ENCODE measurements at regions not wholly inside any gene's neighbourhood (a gene's known extent, or its start where the extent isn't known, plus 50 kb on each side); places are given as distances from the start of the nearest gene placed in this dataset.

DNA sequence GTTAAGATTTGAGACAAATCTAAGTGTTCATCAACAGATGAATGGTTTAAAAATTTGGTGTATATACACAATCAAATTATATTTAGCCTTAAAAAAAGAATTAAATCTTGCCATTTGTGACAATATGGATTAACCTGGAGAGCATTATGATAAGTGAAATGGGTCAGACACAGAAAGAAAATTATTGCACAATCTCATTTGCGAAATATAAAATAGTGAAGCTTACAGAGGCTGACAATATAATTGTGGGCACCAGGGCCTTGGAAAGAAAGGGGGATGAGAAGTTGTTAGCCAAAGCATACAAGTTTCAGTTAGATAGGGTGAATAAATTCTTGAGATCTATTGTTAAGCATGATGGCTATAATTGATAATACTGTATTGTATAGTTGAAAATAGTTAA lies 883.0 kb downstream of the TECRL start:
- H3K27ac ChIP-seq (ENCODE audit: low read depth in 1 of 3, low read length in 2 of 3), result no peak overlapping the region
- no peaks in the 10 kb centered on the region for H3K36me3 ChIP-seq (ENCODE audit: control insufficient read depth in 3 of 3, insufficient read depth in 2 of 3, low read depth in 1 of 3, low read length in 3 of 3)
- WGBS, 3 donors, result 86 to 97% (median 89%) methylated on average over 1 of the region's 1 CpG
- peaks cover 0 to 3% of the 10 kb centered on the region in 2 donors for H3K9me3 ChIP-seq (ENCODE audit: control insufficient read depth in 2 of 2, insufficient read depth in 1 of 2, low read depth in 1 of 2, low read length in 1 of 2)
- no peak overlapping the region for H3K4me3 ChIP-seq (ENCODE audit: low read depth in 1 of 3, low read length in 3 of 3)
- H3K27me3 ChIP-seq (ENCODE audit: control insufficient read depth in 3 of 3, insufficient read depth in 3 of 3, low read length in 3 of 3), result no peaks in the 10 kb centered on the region
- no peaks in the 10 kb centered on the region for H3K4me1 ChIP-seq (ENCODE audit: control insufficient read depth in 3 of 3, insufficient read depth in 2 of 3, low read depth in 1 of 3, low read length in 2 of 3)
- DNase-seq, result no peak
- FAIRE-seq, result no peak

DNA sequence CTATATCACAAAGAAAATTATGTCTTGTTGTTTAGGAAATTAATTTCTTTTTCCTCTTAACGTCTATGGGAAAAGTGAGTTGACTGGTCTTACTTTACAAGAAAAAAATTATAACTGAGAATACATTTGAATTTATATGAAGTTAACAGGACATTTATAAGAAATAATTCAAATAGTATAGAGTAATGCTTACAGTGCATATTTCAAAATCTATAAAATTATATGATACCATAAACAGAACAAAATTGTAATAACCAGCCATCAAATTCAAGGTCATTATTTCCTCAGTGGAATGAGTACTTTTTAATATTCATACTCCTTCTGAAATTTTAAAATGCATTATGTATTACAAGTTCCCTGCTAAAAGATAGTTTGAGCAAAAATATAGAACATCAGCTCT lies 884.5 kb downstream of the TECRL start:
- H3K27me3 ChIP-seq (ENCODE audit: control insufficient read depth in 3 of 3, insufficient read depth in 3 of 3, low read length in 3 of 3), result no peaks in the 10 kb centered on the region
- H3K9me3 ChIP-seq (ENCODE audit: control insufficient read depth in 2 of 2, insufficient read depth in 1 of 2, low read depth in 1 of 2, low read length in 1 of 2), result peaks cover 0 to 7% of the 10 kb centered on the region in 2 donors
- no peak for DNase-seq
- no peak overlapping the region for H3K4me3 ChIP-seq (ENCODE audit: low read depth in 1 of 3, low read length in 3 of 3)
- H3K4me1 ChIP-seq (ENCODE audit: control insufficient read depth in 3 of 3, insufficient read depth in 2 of 3, low read depth in 1 of 3, low read length in 2 of 3), result no peaks in the 10 kb centered on the region
- 60 to 81% (median 72%) methylated on average over 1 of the region's 1 CpG for WGBS, 3 donors
- H3K36me3 ChIP-seq (ENCODE audit: control insufficient read depth in 3 of 3, insufficient read depth in 2 of 3, low read depth in 1 of 3, low read length in 3 of 3), result no peaks in the 10 kb centered on the region
- H3K27ac ChIP-seq (ENCODE audit: low read depth in 1 of 3, low read length in 2 of 3), result no peak overlapping the region
- FAIRE-seq, result no peak

DNA sequence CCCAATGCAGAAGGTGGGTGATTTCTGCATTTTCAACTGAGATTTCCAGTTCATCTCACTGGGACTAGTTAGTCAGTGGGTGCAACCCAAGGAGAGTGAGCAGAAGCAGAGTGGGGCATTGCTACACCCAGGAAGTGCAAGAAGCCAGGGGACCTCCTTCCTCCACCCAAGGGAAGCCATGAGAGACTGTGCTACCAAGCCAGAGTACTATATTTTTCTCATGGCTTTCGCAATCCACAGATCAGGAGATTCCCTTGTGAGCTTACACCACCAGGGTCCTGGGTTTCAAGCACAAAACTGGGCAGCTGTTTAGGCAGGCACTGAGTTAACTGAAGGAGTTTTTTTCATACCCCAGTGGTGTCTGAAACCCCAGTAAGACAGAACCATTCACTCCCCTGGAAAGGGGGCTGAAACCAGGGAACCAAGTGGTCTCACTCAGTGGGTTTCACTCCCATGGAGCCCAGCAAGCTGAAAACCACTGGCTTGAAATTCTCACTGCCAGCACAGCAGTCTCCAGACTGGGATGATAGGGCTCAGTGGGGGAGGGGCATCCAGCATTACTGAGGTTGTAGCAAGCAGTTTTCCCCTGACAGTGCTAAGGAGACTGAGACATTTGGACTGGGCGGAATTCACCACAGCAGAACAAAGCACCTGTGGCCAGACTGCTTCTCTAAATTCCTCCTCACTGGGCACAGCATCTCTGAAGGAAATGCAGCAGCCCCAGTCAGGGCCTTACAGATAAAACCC lies 903.4 kb downstream of the TECRL start:
- no peak for DNase-seq

DNA sequence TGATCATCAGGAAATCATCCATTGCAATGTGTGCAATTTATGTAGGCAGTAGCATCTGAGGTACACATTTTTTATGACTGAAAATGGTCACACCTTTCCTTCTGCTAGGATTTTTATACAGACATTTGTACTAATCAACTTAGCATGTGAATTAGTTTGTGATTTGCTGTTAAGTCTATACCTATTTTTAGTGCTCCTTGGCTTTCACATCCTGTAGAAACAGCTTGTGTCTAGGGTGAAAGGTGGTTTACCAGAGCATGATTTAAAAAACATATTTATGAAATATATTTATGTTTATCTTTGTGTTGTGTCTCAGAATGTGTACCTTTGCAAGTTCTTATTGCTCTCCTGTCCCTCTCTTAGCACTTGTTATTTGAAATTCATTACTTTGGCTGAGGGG lies 916.0 kb downstream of the TECRL start:
- no peaks in the 10 kb centered on the region for H3K9me3 ChIP-seq (ENCODE audit: control insufficient read depth in 2 of 2, insufficient read depth in 1 of 2, low read depth in 1 of 2, low read length in 1 of 2)
- H3K27me3 ChIP-seq (ENCODE audit: control insufficient read depth in 3 of 3, insufficient read depth in 3 of 3, low read length in 3 of 3), result no peaks in the 10 kb centered on the region
- H3K4me1 ChIP-seq (ENCODE audit: control insufficient read depth in 3 of 3, insufficient read depth in 2 of 3, low read depth in 1 of 3, low read length in 2 of 3), result no peaks in the 10 kb centered on the region
- no peak for FAIRE-seq
- no peak overlapping the region for H3K4me3 ChIP-seq (ENCODE audit: low read depth in 1 of 3, low read length in 3 of 3)
- no peaks in the 10 kb centered on the region for H3K36me3 ChIP-seq (ENCODE audit: control insufficient read depth in 3 of 3, insufficient read depth in 2 of 3, low read depth in 1 of 3, low read length in 3 of 3)
- no peak overlapping the region for H3K27ac ChIP-seq (ENCODE audit: low read depth in 1 of 3, low read length in 2 of 3)
- no peak for DNase-seq

More for the DNA sequence above, 903.4 kb downstream of the TECRL start:
- whole genome bisulfite sequencing, 3 donors, result 72 to 81% (median 75%) methylated on average over 2 of the region's 2 CpGs
- Histone ChIP-seq H3K4me1 (ENCODE audit: control insufficient read depth in 3 of 3, insufficient read depth in 2 of 3, low read depth in 1 of 3, low read length in 2 of 3) (no peaks in the 10 kb centered on the region), H3K4me3 (ENCODE audit: low read depth in 1 of 3, low read length in 3 of 3) (no peak overlapping the region), H3K9me3 (ENCODE audit: control insufficient read depth in 2 of 2, insufficient read depth in 1 of 2, low read depth in 1 of 2, low read length in 1 of 2) (peaks cover 0 to 10% of the 10 kb centered on the region in 2 donors), H3K27me3 (ENCODE audit: control insufficient read depth in 3 of 3, insufficient read depth in 3 of 3, low read length in 3 of 3) (no peaks in the 10 kb centered on the region), H3K36me3 (ENCODE audit: control insufficient read depth in 3 of 3, insufficient read depth in 2 of 3, low read depth in 1 of 3, low read length in 3 of 3) (no peaks in the 10 kb centered on the region), H3K27ac (ENCODE audit: low read depth in 1 of 3, low read length in 2 of 3) (no peak overlapping the region)
- FAIRE-seq, result no peak

DNA sequence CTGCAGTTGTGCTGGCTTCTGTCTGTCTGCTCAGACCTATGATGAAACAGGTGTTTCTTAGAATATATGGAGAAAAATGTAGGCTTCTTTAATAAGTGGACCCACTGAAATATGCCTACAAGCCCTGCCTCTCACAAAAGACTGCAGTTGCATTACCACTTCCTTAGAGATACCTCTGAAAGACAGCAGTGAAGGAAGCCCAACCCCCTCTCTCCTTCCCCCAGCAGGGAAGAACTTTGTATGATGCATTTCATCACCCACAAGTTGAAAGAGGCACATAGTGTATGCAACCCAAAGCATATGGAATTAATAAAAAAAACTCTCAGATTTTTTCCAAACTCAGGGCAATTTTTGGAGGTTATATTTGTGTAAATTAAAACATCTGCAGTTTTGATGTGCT lies 916.7 kb downstream of the TECRL start:
- FAIRE-seq, result no peak
- Histone ChIP-seq H3K27me3 (ENCODE audit: control insufficient read depth in 3 of 3, insufficient read depth in 3 of 3, low read length in 3 of 3) (no peaks in the 10 kb centered on the region), H3K27ac (ENCODE audit: low read depth in 1 of 3, low read length in 2 of 3) (no peak overlapping the region), H3K36me3 (ENCODE audit: control insufficient read depth in 3 of 3, insufficient read depth in 2 of 3, low read depth in 1 of 3, low read length in 3 of 3) (no peaks in the 10 kb centered on the region), H3K4me1 (ENCODE audit: control insufficient read depth in 3 of 3, insufficient read depth in 2 of 3, low read depth in 1 of 3, low read length in 2 of 3) (no peaks in the 10 kb centered on the region), H3K4me3 (ENCODE audit: low read depth in 1 of 3, low read length in 3 of 3) (no peak overlapping the region), H3K9me3 (ENCODE audit: control insufficient read depth in 2 of 2, insufficient read depth in 1 of 2, low read depth in 1 of 2, low read length in 1 of 2) (no peaks in the 10 kb centered on the region)
- DNase-seq, result no peak

DNA sequence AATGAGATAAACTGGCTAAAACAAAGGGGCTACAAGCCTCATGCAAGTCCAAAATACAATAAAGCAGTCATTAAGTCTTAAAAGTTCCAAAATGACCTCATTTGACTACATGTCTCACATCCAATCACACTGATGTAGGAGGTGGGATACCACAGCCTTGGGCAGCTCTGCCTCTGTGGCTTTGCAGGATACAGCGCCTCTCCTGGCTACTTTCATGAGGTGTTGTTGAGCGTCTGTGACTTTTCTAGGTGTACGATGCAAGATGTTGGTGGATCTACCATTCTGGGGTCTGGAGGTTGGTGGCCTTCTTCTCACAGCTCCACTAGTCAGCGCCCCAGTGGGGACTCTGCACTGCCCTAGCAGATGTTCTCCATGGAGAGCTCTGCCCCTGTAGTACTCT lies 944.9 kb downstream of the TECRL start:
- no peak overlapping the region for H3K27ac ChIP-seq (ENCODE audit: low read depth in 1 of 3, low read length in 2 of 3)
- no peaks in the 10 kb centered on the region for H3K4me1 ChIP-seq (ENCODE audit: control insufficient read depth in 3 of 3, insufficient read depth in 2 of 3, low read depth in 1 of 3, low read length in 2 of 3)
- DNase-seq (no peak), FAIRE-seq (no peak)
- H3K9me3 ChIP-seq (ENCODE audit: control insufficient read depth in 2 of 2, insufficient read depth in 1 of 2, low read depth in 1 of 2, low read length in 1 of 2), result peaks cover 0 to 10% of the 10 kb centered on the region in 2 donors
- no peak overlapping the region for H3K4me3 ChIP-seq (ENCODE audit: low read depth in 1 of 3, low read length in 3 of 3)
- WGBS, 3 donors, result 81 to 88% (median 86%) methylated on average over 4 of the region's 4 CpGs
- H3K27me3 ChIP-seq (ENCODE audit: control insufficient read depth in 3 of 3, insufficient read depth in 3 of 3, low read length in 3 of 3), result no peaks in the 10 kb centered on the region
- H3K36me3 ChIP-seq (ENCODE audit: control insufficient read depth in 3 of 3, insufficient read depth in 2 of 3, low read depth in 1 of 3, low read length in 3 of 3), result no peaks in the 10 kb centered on the region

DNA sequence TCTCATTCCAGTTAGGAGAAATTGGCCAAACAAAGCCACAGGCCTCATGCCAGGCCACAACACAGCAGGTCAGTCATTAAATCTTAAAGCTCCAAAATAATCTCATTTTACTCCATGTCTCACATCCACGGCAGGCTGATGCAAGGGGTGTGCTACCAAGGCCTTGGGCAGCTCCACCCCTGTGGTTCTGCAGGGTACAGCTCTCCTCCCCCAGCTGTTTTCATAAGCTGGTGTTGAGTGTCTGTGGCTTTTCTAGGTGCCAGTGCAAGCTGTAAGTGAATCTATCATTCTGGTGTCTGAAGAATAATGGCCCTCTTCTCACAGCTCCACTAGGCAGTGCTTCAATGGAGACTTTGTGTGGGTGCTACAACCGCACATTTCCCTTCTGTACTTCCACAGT lies 949.2 kb downstream of the TECRL start:
- H3K9me3 ChIP-seq (ENCODE audit: control insufficient read depth in 2 of 2, insufficient read depth in 1 of 2, low read depth in 1 of 2, low read length in 1 of 2), result peaks cover 0 to 10% of the 10 kb centered on the region in 2 donors
- DNase-seq, result no peak
- 75 to 87% (median 85%) methylated on average over 2 of the region's 2 CpGs for WGBS, 3 donors
- H3K27me3 ChIP-seq (ENCODE audit: control insufficient read depth in 3 of 3, insufficient read depth in 3 of 3, low read length in 3 of 3), result no peaks in the 10 kb centered on the region
- no peaks in the 10 kb centered on the region for H3K36me3 ChIP-seq (ENCODE audit: control insufficient read depth in 3 of 3, insufficient read depth in 2 of 3, low read depth in 1 of 3, low read length in 3 of 3)
- no peaks in the 10 kb centered on the region for H3K4me1 ChIP-seq (ENCODE audit: control insufficient read depth in 3 of 3, insufficient read depth in 2 of 3, low read depth in 1 of 3, low read length in 2 of 3)
- no peak overlapping the region for H3K4me3 ChIP-seq (ENCODE audit: low read depth in 1 of 3, low read length in 3 of 3)
- no peak for FAIRE-seq
- H3K27ac ChIP-seq (ENCODE audit: low read depth in 1 of 3, low read length in 2 of 3), result no peak overlapping the region

DNA sequence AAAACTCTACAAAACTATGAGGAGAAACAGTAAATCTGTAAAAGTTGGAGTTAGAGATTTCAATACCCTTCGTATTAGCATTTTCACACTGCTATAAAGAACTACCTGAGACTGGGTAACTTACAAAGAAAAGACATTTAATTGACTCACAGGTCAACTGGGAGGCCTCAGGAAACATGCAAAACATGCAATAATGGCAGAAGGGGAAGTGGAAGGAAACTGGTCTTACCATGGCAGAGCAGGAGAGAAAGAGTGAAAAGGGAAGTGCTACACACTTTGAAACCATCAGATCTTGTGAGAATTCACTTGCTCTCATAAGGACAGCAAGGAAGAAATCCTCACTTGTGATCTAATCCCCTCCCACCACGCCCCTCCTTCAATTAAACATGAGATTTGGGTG lies 949.9 kb downstream of the TECRL start:
- Histone ChIP-seq H3K27ac (ENCODE audit: low read depth in 1 of 3, low read length in 2 of 3) (no peak overlapping the region), H3K36me3 (ENCODE audit: control insufficient read depth in 3 of 3, insufficient read depth in 2 of 3, low read depth in 1 of 3, low read length in 3 of 3) (no peaks in the 10 kb centered on the region), H3K4me1 (ENCODE audit: control insufficient read depth in 3 of 3, insufficient read depth in 2 of 3, low read depth in 1 of 3, low read length in 2 of 3) (no peaks in the 10 kb centered on the region), H3K4me3 (ENCODE audit: low read depth in 1 of 3, low read length in 3 of 3) (no peak overlapping the region), H3K27me3 (ENCODE audit: control insufficient read depth in 3 of 3, insufficient read depth in 3 of 3, low read length in 3 of 3) (no peaks in the 10 kb centered on the region), H3K9me3 (ENCODE audit: control insufficient read depth in 2 of 2, insufficient read depth in 1 of 2, low read depth in 1 of 2, low read length in 1 of 2) (peaks cover 0 to 4% of the 10 kb centered on the region in 2 donors)
- DNase-seq (no peak), FAIRE-seq (no peak)
- 39 to 56% (median 42%) methylated on average over 2 of the region's 2 CpGs for WGBS, 3 donors

DNA sequence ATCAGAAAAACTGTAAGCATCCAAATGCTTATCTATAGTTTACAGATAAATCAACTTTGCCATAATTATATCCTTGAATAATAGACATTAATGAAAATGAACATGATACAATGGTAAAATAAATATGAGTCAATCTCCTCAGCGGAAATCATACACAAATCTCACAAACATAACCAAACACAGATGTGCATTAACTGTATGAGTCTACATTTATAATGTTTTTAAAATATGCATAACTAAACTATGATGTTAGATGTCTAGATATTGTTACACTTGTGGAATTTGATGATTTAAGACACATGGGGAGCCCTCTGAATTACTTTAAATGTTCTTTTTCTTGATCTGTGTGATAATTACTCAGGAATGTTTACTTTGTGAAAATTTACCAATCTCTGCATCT lies 951.2 kb downstream of the TECRL start:
- Histone ChIP-seq H3K4me3 (ENCODE audit: low read depth in 1 of 3, low read length in 3 of 3) (no peak overlapping the region), H3K9me3 (ENCODE audit: control insufficient read depth in 2 of 2, insufficient read depth in 1 of 2, low read depth in 1 of 2, low read length in 1 of 2) (peaks cover 0 to 4% of the 10 kb centered on the region in 2 donors), H3K36me3 (ENCODE audit: control insufficient read depth in 3 of 3, insufficient read depth in 2 of 3, low read depth in 1 of 3, low read length in 3 of 3) (no peaks in the 10 kb centered on the region), H3K4me1 (ENCODE audit: control insufficient read depth in 3 of 3, insufficient read depth in 2 of 3, low read depth in 1 of 3, low read length in 2 of 3) (no peaks in the 10 kb centered on the region), H3K27me3 (ENCODE audit: control insufficient read depth in 3 of 3, insufficient read depth in 3 of 3, low read length in 3 of 3) (no peaks in the 10 kb centered on the region), H3K27ac (ENCODE audit: low read depth in 1 of 3, low read length in 2 of 3) (no peak overlapping the region)
- no peak for FAIRE-seq
- 68 to 90% (median 72%) methylated on average over 1 of the region's 1 CpG for WGBS, 3 donors
- no peak for DNase-seq

All from small intestine (tissue), 7 donors.